Fibroblast of the aortic adventitia (primary cell): ENCODE measurements at regions not wholly inside any gene's neighbourhood (a gene's known extent, or its start where the extent isn't known, plus 50 kb on each side); places are given as distances from the start of the nearest gene placed in this dataset.
A peak's percentile ranks its signal among the peaks of the same experiment; 100 is the strongest.

Source experiments
- DNase-seq: peaks from one replicate; pipeline ENCODE4 v3.0.0-alpha.2; 2010; ENCODE audit warnings: low read depth
- H3K4me3 ChIP-seq: 2 replicates; pipeline ENCODE4 v1.5.1; 2011; ENCODE audit warnings: low read depth, mild to moderate bottlenecking, control low read depth, low read length, moderate library complexity
- CTCF ChIP-seq: IDR thresholded peaks from 2 replicates; pipeline ENCODE4 v1.5.1; 2011; ENCODE audit warnings: mild to moderate bottlenecking, low read length, control low read depth, inconsistent platforms; ENCODE audit not compliant: insufficient read depth

GRCh38 chr10:18735711-18736110 is 76.5 kb downstream of the ARL5B start:
- TF ChIP-seq CTCF, result no peak
- peak; percentile 4 for DNase-seq
- H3K4me3 ChIP-seq, result no peak overlapping the region

- H3K4me3 ChIP-seq, result no peak overlapping the region
- TF ChIP-seq CTCF, result no peak
- peak; percentile 31 for DNase-seq
These were observed 78.0 kb downstream of the ARL5B start for GRCh38 chr10:18737236-18737635.

- no peak for TF ChIP-seq CTCF
- peak; percentile 92 for DNase-seq
- no peak overlapping the region for H3K4me3 ChIP-seq
These were observed 78.6 kb downstream of the ARL5B start for GRCh38 chr10:18737841-18738240.

- TF ChIP-seq CTCF, result no peak
- peak; percentile 79 for DNase-seq
- H3K4me3 ChIP-seq, result no peak overlapping the region
These were observed 79.6 kb downstream of the ARL5B start for GRCh38 chr10:18738835-18739234.

- H3K4me3 ChIP-seq, result no peak overlapping the region
- no peak for DNase-seq
- TF ChIP-seq CTCF, result no peak
These were observed 84.7 kb downstream of the ARL5B start for GRCh38 chr10:18743926-18744325.

- DNase-seq, result no peak
- no peak overlapping the region for H3K4me3 ChIP-seq
- no peak for TF ChIP-seq CTCF
These were observed 94.2 kb downstream of the ARL5B start for GRCh38 chr10:18753312-18753895.

GRCh38 chr10:18759575-18759974 is 100.3 kb downstream of the ARL5B start:
- DNase-seq, result no peak
- no peak for TF ChIP-seq CTCF

More at GRCh38 chr10:18759575-18759974, 100.3 kb downstream of the ARL5B start:
- no peak overlapping the region for H3K4me3 ChIP-seq
